ENCODE measurements at regions not wholly inside any gene's neighbourhood (a gene's known extent, or its start where the extent isn't known, plus 50 kb on each side); places are given as distances from the start of the nearest gene placed in this dataset.

GRCh38 chr12:41736436-41736835 is 408.2 kb downstream of the GXYLT1 start:
- H3K4me2 ChIP-seq = no peak overlapping the region
- H3K4me1 ChIP-seq (ENCODE audit: low read depth, poor library complexity, severe bottlenecking) = no peaks in the 10 kb centered on the region
- no peaks in the 10 kb centered on the region for H3K79me2 ChIP-seq (ENCODE audit: insufficient read depth, low read depth)
- no peak overlapping the region for H3K9ac ChIP-seq
- H3K36me3 ChIP-seq (ENCODE audit: insufficient read depth) = no peaks in the 10 kb centered on the region
- H3K27ac ChIP-seq = no peak overlapping the region
- TF ChIP-seq CTCF (conservative IDR thresholded peaks at IDR 0.05; ENCODE audit: low read depth, low read length) = no peak
- H3K4me3 ChIP-seq (IDR thresholded peaks at IDR 0.05; ENCODE audit: insufficient read depth, low read depth, low read length) = no peak overlapping the region
- no peaks in the 10 kb centered on the region for H3K27me3 ChIP-seq (ENCODE audit: insufficient read depth, low read depth)
- H2AFZ ChIP-seq (ENCODE audit: low read depth) = no peak overlapping the region
- no peaks in the 10 kb centered on the region for H4K20me1 ChIP-seq (ENCODE audit: insufficient read depth)

GRCh38 chr12:41731691-41732090 is 413.0 kb downstream of the GXYLT1 start:
- no peaks in the 10 kb centered on the region for H3K79me2 ChIP-seq (ENCODE audit: insufficient read depth, low read depth)
- H3K4me3 ChIP-seq (IDR thresholded peaks at IDR 0.05; ENCODE audit: insufficient read depth, low read depth, low read length) = no peak overlapping the region
- no peak overlapping the region for H3K27ac ChIP-seq
- H3K4me1 ChIP-seq (ENCODE audit: low read depth, poor library complexity, severe bottlenecking) = no peaks in the 10 kb centered on the region
- H3K4me2 ChIP-seq = no peak overlapping the region
- H3K36me3 ChIP-seq (ENCODE audit: insufficient read depth) = no peaks in the 10 kb centered on the region
- no peak overlapping the region for H3K9ac ChIP-seq
- no peaks in the 10 kb centered on the region for H3K27me3 ChIP-seq (ENCODE audit: insufficient read depth, low read depth)
- no peak overlapping the region for H2AFZ ChIP-seq (ENCODE audit: low read depth)
- TF ChIP-seq CTCF (conservative IDR thresholded peaks at IDR 0.05; ENCODE audit: low read depth, low read length) = no peak
- no peaks in the 10 kb centered on the region for H4K20me1 ChIP-seq (ENCODE audit: insufficient read depth)

- Histone ChIP-seq H3K27ac (no peak overlapping the region), H3K79me2 (ENCODE audit: insufficient read depth, low read depth) (no peaks in the 10 kb centered on the region), H4K20me1 (ENCODE audit: insufficient read depth) (no peaks in the 10 kb centered on the region), H2AFZ (ENCODE audit: low read depth) (no peak overlapping the region), H3K27me3 (ENCODE audit: insufficient read depth, low read depth) (no peaks in the 10 kb centered on the region), H3K4me2 (no peak overlapping the region), H3K9ac (no peak overlapping the region), H3K4me1 (ENCODE audit: low read depth, poor library complexity, severe bottlenecking) (no peaks in the 10 kb centered on the region), H3K36me3 (ENCODE audit: insufficient read depth) (no peaks in the 10 kb centered on the region), H3K4me3 (IDR thresholded peaks at IDR 0.05; ENCODE audit: insufficient read depth, low read depth, low read length) (no peak overlapping the region)
- no peak for TF ChIP-seq CTCF (conservative IDR thresholded peaks at IDR 0.05; ENCODE audit: low read depth, low read length)
These were observed 413.6 kb downstream of the GXYLT1 start for GRCh38 chr12:41731061-41731460.

- Histone ChIP-seq H3K4me1 (ENCODE audit: low read depth, poor library complexity, severe bottlenecking) (no peaks in the 10 kb centered on the region), H2AFZ (ENCODE audit: low read depth) (no peak overlapping the region), H3K4me3 (IDR thresholded peaks at IDR 0.05; ENCODE audit: insufficient read depth, low read depth, low read length) (no peak overlapping the region), H3K4me2 (no peak overlapping the region), H3K36me3 (ENCODE audit: insufficient read depth) (no peaks in the 10 kb centered on the region), H3K79me2 (ENCODE audit: insufficient read depth, low read depth) (no peaks in the 10 kb centered on the region), H3K27me3 (ENCODE audit: insufficient read depth, low read depth) (no peaks in the 10 kb centered on the region), H3K9ac (no peak overlapping the region), H4K20me1 (ENCODE audit: insufficient read depth) (no peaks in the 10 kb centered on the region), H3K27ac (no peak overlapping the region)
- TF ChIP-seq CTCF (conservative IDR thresholded peaks at IDR 0.05; ENCODE audit: low read depth, low read length) = no peak
These were observed 420.5 kb downstream of the GXYLT1 start for GRCh38 chr12:41724216-41724615.

- Histone ChIP-seq H3K4me1 (ENCODE audit: low read depth, poor library complexity, severe bottlenecking) (no peaks in the 10 kb centered on the region), H3K9ac (no peak overlapping the region), H3K27me3 (ENCODE audit: insufficient read depth, low read depth) (no peaks in the 10 kb centered on the region), H3K27ac (no peak overlapping the region), H3K4me2 (no peak overlapping the region), H3K4me3 (IDR thresholded peaks at IDR 0.05; ENCODE audit: insufficient read depth, low read depth, low read length) (no peak overlapping the region), H3K36me3 (ENCODE audit: insufficient read depth) (no peaks in the 10 kb centered on the region), H3K79me2 (ENCODE audit: insufficient read depth, low read depth) (no peaks in the 10 kb centered on the region), H2AFZ (ENCODE audit: low read depth) (no peak overlapping the region), H4K20me1 (ENCODE audit: insufficient read depth) (no peaks in the 10 kb centered on the region)
- TF ChIP-seq CTCF (conservative IDR thresholded peaks at IDR 0.05; ENCODE audit: low read depth, low read length) = no peak
These were observed 425.5 kb downstream of the GXYLT1 start for GRCh38 chr12:41719214-41719613.
